AG04449 (cell line): ENCODE measurements at regions not wholly inside any gene's neighbourhood (a gene's known extent, or its start where the extent isn't known, plus 50 kb on each side); places are given as distances from the start of the nearest gene placed in this dataset.

Experiments
- CTCF ChIA-PET: fragments of 350-600 bp; formaldehyde crosslinking; extraction: SDS; loops from one replicate; lab custom pipeline; 2021; ENCODE audit warnings: antibody characterized with exemption; lab: Yijun Ruan, JAX
- POLR2A ChIA-PET: fragments of 400-600, 350-600 bp; formaldehyde crosslinking; extraction: SDS; loops from one replicate; lab custom pipeline; 2020; ENCODE audit warnings: antibody characterized with exemption, inconsistent platforms; lab: Yijun Ruan, JAX
- DNase-seq: peaks from one replicate; pipeline ENCODE4 v3.0.0-alpha.2; 2010; ENCODE audit warnings: low read depth, low spot score
- H3K4me3 ChIP-seq: 2 replicates; pipeline ENCODE4 v1.5.1; 2011; ENCODE audit warnings: low read depth, mild to moderate bottlenecking, control low read depth, low read length
- TF ChIP-seq, protein P1 (sequence below): IDR thresholded peaks from one replicate; pipeline ENCODE4 v1.5.1; 2011; ENCODE audit warnings: mild to moderate bottlenecking, moderate library complexity, low read length, control low read depth, inconsistent platforms; ENCODE audit not compliant: insufficient read depth; ENCODE audit errors: missing control alignments

GRCh38 chr5:89695371-89695770 is 714.2 kb downstream of the CETN3 start:
- no peak for DNase-seq
- TF ChIP-seq, protein P1, sequence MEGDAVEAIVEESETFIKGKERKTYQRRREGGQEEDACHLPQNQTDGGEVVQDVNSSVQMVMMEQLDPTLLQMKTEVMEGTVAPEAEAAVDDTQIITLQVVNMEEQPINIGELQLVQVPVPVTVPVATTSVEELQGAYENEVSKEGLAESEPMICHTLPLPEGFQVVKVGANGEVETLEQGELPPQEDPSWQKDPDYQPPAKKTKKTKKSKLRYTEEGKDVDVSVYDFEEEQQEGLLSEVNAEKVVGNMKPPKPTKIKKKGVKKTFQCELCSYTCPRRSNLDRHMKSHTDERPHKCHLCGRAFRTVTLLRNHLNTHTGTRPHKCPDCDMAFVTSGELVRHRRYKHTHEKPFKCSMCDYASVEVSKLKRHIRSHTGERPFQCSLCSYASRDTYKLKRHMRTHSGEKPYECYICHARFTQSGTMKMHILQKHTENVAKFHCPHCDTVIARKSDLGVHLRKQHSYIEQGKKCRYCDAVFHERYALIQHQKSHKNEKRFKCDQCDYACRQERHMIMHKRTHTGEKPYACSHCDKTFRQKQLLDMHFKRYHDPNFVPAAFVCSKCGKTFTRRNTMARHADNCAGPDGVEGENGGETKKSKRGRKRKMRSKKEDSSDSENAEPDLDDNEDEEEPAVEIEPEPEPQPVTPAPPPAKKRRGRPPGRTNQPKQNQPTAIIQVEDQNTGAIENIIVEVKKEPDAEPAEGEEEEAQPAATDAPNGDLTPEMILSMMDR, result no peak
- CTCF ChIA-PET, result no interaction called here
- POLR2A ChIA-PET, result no interaction called here
- H3K4me3 ChIP-seq, result no peak overlapping the region

- CTCF ChIA-PET, result no interaction called here
- POLR2A ChIA-PET, result no interaction called here
- no peak for DNase-seq
- TF ChIP-seq, protein P1, result no peak
- no peak overlapping the region for H3K4me3 ChIP-seq
Measured at GRCh38 chr5:89694026-89694550, 715.5 kb downstream of the CETN3 start.

GRCh38 chr5:89690331-89690730 is 719.2 kb downstream of the CETN3 start:
- ChIA-PET CTCF (no interaction called here), POLR2A (no interaction called here)
- no peak overlapping the region for H3K4me3 ChIP-seq
- TF ChIP-seq, protein P1, result no peak
- no peak for DNase-seq

DNA sequence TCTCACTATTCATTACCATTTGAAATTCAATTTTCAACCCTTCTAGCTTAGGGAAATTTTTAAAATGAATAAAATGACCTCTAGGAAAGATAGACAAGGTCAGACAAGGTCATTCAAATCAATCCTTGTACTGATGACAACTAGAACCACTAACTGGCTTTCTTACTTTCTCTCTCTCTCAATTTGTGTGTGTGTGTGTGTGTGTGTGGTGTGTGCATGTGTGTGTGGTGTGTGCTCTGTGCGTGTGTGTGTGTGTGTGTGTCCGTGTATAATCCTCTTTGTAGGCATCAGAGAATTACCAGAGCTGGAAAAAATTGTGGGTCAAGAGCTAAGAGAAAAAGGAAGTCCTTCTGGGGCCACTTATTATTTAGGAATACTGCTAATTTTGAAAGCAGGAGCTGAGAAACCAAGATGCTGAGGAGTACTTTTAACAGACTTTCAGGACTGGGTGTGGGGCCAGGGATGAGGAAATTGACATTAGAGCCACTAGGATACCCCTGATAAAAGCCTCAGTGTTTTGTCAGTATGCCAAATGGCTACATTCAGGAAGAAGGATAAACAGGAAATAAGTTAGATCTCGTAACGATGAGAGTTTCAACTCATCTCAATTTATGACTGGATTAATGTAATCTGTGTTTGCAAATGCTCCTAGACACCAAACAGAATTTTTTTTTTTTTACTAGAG is 723.3 kb downstream of the CETN3 start:
- TF ChIP-seq, protein P1, result no peak
- no peak overlapping the region for H3K4me3 ChIP-seq
- ChIA-PET POLR2A (no interaction called here), CTCF (no interaction called here)
- DNase-seq, result no peak

DNA sequence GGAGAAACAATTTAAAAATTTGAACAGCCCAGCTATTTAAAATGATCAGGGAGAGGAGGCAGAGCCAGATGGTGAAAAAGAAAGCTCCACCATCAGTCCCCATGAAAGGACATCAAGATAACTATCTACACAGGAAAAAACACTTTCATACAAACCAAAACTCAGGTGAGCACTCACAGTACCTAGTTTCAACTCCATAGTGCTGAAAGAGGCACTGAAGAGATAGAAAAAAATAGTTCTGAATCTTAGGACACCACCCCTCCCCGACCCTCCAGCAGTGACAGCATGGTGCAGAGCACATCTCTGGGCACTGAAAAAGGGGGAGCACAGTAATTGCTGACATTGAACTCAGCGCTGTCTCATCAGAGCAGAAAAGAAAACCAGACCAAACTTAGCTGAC is 732.9 kb downstream of the CETN3 start:
- DNase-seq, result no peak
- no peak overlapping the region for H3K4me3 ChIP-seq
- TF ChIP-seq, protein P1, result no peak

DNA sequence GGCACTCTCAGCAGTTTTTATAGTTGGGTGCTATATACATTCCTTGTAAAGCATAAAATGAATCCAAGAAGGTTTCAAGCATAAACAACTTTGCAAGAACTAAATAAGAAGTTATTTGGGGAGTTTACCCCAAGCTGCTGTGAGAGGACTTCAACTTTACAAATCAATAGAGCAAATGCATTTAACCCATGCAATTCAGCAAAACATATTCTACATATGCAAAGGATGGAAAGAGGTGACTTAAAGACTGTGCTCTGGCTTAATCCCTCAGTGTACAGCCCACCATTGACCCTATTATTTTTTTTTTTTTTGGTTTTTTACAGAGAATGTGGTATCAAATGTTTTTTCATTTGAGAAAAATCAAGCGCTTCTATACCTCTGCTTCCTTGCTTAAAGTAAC is 736.5 kb downstream of the CETN3 start:
- ChIA-PET POLR2A (no interaction called here), CTCF (no interaction called here)
- DNase-seq, result no peak
- no peak overlapping the region for H3K4me3 ChIP-seq
- TF ChIP-seq, protein P1, result no peak

More for the DNA sequence above, 732.9 kb downstream of the CETN3 start:
- CTCF ChIA-PET, result interaction anchor here (1.1 kb wide), 1 partner anchor 22 kb away, joined by 3 read pairs; no protein-coding TSS in a partner anchor
- POLR2A ChIA-PET, result no interaction called here
